ENCODE measurements at regions not wholly inside any gene's neighbourhood (a gene's known extent, or its start where the extent isn't known, plus 50 kb on each side); places are given as distances from the start of the nearest gene placed in this dataset.

- TF ChIP-seq TAF1 (IDR thresholded peaks at IDR 0.05; ENCODE audit: borderline replicate concordance, insufficient read depth, low read length) (no peak), POLR2AphosphoS5 (IDR thresholded peaks at IDR 0.05; ENCODE audit: low read depth, low read length) (no peak), SIN3A (IDR thresholded peaks at IDR 0.05; ENCODE audit: borderline replicate concordance, insufficient read depth, low read length) (no peak)
- TF ChIP-seq, protein P1, sequence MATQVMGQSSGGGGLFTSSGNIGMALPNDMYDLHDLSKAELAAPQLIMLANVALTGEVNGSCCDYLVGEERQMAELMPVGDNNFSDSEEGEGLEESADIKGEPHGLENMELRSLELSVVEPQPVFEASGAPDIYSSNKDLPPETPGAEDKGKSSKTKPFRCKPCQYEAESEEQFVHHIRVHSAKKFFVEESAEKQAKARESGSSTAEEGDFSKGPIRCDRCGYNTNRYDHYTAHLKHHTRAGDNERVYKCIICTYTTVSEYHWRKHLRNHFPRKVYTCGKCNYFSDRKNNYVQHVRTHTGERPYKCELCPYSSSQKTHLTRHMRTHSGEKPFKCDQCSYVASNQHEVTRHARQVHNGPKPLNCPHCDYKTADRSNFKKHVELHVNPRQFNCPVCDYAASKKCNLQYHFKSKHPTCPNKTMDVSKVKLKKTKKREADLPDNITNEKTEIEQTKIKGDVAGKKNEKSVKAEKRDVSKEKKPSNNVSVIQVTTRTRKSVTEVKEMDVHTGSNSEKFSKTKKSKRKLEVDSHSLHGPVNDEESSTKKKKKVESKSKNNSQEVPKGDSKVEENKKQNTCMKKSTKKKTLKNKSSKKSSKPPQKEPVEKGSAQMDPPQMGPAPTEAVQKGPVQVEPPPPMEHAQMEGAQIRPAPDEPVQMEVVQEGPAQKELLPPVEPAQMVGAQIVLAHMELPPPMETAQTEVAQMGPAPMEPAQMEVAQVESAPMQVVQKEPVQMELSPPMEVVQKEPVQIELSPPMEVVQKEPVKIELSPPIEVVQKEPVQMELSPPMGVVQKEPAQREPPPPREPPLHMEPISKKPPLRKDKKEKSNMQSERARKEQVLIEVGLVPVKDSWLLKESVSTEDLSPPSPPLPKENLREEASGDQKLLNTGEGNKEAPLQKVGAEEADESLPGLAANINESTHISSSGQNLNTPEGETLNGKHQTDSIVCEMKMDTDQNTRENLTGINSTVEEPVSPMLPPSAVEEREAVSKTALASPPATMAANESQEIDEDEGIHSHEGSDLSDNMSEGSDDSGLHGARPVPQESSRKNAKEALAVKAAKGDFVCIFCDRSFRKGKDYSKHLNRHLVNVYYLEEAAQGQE (IDR thresholded peaks at IDR 0.05; ENCODE audit: insufficient read depth in 1 of 2, low read depth in 2 of 2, low read length in 2 of 2): no peak
Observed at GRCh38 chr9:73597771-73598170, 446.1 kb downstream of the ANXA1 start.

All from PFSK-1 (cell line).